NCI-H1694 (cell line): ENCODE measurements at regions not wholly inside any gene's neighbourhood (a gene's known extent, or its start where the extent isn't known, plus 50 kb on each side); places are given as distances from the start of the nearest gene placed in this dataset.
"Not testable (repeated sequence)": the region's sequence is repeated elsewhere in the genome, so short reads cannot be mapped to it uniquely, and the experiment has no call there.

Experiments used
- DNase-seq: peaks from one replicate; lab custom pipeline; 2025; lab: John Stamatoyannopoulos, UW

DNA sequence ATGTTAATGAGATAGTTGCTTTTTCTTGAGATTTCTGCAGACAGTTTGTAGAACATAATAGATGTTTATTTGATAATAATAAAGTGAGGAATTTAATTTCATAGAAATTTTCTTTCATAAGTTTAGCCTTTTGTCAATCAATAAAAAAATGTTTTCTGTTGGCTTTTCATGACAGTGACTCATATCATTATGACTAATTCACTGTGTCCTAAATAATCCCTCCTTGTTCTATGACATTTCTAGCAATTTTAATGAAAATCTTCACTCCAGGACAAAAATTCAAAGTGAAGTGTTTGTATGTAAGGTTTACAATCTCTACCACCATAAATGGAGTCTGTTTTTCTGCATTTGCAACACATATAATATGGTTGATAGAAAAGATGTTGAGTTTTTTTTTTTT is 109.9 kb downstream of the UTRN start:
- DNase-seq: no peak

DNA sequence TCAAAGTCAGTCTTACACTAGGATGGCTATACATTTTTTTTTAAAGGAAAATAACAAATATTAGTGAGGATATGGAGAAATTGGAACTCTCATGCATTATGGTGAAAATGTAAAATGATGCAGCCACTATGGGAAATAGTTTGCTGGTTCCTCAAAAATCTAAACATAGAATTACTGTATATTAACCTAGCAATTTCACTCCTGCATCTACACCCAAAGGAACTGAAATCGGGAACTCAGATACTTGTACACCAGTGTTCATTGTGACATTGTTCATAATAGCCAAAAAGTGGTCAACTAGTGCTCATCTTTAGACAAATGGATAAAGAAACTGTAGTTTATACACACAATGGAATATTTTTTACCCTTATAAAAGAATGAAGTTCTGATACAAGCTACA is 110.7 kb downstream of the UTRN start:
- no peak for DNase-seq

DNA sequence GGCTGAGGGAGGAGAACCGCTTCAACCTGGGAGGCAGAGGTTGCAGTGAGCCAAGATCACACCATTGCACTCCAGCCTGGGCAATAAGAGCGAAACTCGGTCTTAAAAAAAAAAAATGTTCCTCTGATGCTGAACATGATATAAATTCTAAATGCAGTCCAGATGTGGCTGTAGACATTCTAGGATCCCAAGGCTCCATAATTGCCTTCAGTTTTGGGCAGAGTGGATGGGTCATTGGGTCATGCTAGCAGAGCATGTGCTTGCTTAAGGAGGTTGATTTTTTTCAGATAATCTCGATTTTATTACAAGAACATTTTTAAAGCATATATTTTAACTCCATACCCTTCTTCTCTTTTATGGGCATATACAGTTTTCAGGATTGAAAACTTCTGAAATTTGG is 112.0 kb downstream of the UTRN start:
- no peak for DNase-seq

DNA sequence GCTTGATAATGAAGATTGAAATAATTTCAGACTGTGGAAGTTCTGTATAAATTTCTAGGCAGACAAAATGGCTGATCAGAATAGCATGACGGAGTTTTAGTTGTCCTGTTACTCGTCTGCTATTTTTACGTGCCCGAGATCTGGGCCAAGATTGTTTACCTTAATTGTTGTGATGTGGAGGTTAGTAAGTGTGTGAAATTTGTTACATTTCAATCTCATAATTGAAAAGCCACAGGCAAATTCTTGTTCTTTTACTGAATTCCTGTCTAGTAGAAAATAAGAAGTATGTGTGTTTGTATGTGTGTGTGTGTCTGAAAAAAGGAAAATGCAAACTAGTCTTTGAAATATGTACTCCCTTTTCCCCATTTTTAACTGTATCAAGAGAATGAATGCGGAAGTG is 115.2 kb downstream of the UTRN start:
- DNase-seq: no peak

DNA sequence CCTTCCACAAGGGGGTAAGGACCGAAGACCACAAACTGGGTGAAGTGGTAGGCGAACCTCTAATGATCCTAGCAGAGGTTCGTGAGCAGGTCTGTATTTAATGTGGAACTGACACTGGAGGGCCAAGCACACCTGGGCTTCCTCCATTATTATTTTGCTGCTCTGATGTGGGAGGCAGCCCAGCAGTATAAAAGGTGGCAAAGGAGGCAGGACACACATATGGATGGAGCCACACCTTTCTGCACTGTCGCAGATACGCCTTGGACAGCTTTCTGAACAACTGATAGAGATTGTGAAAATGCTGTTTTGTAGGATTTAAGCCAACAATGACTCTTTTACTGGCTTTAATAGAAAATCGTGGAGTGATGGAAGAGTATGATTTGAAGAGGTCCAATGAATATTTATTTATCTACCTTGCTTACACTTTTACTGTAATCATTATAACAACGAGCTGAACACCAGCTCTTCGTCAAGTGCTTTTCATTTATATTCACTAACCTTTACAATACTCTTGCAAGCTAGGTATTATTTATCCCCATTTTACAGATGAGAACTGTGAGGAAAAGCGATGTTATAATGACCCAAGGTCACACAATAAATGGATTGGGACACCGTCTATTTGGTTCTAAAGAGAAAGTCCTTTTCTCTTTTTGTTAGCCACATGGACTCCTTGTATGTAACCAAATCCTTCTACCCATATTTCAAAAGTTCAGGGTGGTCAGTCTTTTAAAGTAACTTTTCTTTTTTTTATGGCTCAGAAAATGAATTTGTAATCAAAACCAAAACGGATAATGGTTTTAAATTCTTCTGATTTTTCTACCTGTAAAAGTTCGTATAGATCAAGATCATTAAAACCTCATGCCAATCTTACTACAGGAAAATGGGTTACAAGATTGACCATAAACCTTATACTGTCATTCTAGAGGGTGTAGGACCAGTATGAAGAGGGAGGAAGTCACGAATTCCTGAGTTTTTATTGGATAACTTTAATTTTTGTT is 116.9 kb downstream of the UTRN start:
- no peak for DNase-seq

DNA sequence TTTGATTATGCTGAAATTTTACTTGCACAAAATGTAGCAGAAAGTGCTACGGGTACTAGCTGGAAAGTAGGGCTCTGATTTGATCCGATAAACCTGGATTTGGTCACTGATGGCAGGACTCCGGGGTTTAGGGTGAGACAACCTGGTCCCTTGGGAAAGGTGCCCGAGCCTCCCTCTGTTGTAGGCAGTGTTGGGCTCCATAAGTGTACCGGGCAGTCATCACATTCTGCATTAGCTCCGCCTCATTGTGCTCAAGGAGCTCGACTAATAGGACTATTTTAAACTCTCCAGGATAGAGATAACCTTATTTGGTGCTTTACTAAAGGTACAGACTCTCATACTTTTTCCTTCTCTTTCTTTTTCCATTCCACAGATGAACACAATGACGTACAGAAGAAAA is 117.6 kb downstream of the UTRN start:
- DNase-seq: no peak

DNA sequence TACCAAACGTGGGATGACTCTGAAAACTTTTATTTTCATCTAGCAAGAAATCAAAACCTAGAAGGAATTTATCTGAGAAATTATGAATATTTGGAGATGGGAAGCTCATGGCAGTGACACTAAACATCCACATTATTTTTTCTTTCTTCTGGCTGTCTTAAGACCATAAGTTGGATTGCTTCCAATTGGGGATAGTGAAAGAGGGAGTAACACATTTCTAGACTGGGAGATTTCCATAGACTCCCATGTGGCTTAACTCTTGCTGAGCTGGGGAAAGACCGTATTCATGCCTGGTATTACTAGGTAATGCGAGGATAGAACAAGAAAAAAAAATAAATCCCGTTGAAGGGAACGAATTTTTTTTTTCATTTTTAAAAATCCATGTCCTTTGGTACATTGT is 120.0 kb downstream of the UTRN start:
- DNase-seq: no peak

DNA sequence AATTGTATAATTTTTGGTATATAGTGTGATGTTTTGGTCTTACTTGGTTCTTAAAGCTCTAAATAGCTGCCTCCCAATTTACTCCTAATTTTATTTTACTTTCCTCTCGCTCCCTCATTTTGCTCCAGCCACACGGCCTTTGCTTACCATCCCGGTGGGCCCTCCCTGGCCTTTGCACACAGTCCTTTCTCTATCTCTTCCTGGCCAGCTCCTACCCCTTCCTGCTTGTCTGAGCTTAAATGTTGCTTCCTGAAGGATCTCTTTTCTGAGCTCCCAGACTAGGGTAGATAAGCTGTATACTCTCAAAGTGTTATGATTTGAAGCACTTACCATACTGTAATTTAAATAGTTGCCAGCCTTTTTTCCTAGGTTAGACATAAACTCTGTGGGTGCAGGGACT is 121.7 kb downstream of the UTRN start:
- DNase-seq: no peak

DNA sequence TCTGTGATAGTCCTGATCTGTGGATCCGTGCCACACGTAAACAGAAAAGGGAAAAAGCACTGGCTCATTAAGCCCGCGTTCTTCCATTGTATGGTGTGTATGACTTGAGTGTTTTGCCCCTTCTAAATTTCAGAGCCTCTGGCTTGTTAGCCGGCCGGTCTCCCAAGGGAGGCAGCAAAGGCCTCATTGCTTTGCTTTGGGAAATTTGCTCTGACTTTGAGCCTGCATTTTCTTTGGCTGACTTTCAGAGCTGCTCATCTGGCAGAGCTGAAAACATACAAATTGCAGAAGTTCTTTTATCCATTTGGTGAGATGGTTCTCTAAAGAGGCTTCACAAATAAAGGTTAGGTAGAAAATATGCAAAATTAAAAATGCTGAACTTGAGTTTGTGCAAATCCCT is 123.0 kb downstream of the UTRN start:
- DNase-seq: no peak

DNA sequence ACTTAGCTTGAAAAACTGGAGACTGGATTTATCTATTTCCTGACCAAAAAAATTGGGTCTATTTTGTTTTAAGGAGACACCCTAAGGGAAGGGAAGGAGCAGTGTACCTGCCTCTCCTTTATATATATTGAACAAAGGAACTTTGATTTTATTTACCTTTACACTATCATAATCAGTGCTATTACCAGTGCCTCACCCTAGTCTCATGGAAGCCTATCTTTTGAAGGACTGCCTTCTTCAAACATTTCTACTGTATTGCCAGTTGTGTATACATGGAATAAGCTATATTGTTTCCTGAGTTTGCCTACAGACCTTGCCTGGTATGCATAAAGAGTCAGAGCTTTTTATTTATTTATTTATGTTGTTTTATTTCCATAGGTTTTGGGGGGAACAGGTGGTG is 124.9 kb downstream of the UTRN start:
- DNase-seq: no peak

DNA sequence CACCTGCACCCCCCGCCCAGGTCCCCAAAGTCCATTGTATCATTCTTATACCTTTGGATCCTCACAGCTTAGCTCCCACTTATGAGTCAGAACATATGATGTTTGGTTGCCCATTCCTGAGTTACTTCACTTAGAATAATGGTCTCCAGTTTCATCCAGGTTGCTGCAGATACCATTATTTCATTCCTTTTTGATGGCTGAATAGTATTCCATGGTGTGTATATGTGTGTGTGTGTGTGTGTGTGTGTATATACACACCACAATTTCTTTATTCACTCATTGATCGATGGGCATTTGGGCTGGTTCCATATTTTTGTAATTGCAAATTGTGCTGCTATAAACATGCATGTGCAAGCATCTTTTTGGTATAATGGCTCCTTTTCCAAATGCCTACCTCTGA is 125.4 kb downstream of the UTRN start:
- not testable (repeated sequence) for DNase-seq

DNA sequence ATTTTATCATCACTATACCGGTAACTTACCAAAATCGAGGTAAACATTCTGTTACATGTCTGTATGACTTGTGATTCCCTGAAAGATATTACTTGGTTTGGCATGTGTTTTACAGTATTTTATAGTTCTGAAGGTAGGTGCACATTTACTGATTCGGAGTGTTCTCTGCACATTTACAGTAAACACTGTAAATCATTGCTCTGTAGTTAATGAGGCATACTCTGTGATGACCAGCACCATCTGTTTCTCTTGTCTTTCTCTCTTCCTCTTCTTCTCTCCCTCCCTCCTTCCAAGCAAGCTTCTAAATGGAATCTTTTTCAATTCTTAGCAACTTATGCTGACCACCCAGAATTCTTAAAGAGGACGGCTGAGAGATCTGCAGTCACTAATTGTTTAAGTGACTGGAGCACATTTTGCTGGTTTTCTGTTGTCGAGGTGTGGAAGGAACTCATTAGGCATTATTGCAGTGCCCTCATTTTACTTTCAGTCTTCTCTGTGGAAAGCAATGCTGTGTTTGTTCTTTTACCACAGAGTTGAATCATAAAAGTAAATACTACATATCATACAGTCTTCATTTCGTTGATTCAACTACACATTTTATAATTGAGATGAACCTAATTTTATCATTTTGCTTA is 126.5 kb downstream of the UTRN start:
- no peak for DNase-seq

DNA sequence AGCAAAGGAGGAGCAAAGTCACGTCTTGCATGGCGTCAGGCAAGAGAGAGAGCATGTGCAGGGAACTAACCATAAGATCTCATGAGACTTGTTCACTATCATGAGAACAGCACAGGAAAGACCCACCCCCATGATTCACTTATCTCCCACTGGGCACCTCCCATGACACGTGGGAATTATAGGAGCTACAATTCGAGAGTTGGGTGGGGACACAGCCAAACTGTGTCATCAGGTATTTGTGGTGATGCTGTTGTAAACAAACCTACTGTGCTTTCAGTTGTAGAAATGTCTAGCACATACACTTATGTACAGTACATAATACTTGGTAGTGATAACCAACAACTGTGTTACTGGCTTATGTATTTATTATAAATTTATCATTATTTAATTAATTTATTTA is 128.3 kb downstream of the UTRN start:
- DNase-seq: no peak

DNA sequence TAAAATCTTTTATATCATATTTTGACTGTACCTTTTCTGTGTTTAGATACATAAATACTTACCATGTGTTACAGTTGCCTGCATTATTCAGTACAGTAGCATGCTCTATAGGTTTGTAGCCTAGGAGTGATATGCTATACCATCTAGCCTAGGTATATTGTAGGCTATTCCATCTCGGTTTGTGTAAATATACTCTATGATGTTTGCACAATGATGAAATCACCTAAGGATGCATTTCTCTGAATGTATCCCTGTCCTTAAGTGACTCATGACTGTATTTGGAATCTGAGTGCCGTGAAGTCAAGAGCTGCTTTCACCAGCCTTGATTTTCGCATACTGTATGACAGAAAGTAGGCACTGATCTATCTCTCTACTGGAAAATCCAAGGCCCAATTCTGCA is 129.9 kb downstream of the UTRN start:
- no peak for DNase-seq

DNA sequence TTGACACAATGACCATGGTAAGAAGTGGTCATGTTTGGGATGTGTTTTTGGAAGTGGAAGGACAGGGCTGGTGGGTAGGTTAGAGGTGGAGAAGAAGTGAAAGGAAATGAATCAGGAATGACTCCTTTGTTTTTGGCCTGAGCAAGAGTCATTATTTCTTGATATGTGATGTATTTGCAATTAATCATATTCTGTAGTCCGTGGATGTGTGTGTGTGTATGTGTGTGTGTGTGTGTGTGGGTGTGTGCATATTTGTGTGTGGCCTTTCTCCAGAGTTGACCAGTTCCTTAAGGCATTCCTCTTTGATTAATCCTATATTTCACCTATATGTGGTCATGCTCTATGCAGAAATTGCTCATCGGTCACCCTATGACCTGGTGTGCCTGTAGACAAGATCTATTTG is 130.7 kb downstream of the UTRN start:
- no peak for DNase-seq

DNA sequence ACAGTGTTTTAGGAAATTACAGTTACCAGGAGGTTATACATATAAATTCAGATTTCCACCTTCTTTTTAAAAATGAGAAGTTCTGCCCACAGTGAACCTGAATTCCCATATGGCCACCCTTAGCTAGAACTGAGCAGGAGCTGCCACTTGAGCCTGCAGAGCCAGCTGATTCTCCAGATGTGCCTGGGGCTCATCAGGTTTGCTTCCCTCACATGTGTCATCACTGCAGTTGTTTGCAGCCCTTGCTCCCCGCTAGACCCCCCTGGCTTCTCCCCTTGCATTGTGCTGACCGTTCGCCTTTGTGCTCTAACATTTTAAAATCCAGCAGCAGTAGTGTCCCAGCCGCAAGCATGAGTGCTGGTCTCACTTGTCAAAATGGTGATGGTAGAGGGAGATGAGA is 131.1 kb downstream of the UTRN start:
- DNase-seq: no peak

DNA sequence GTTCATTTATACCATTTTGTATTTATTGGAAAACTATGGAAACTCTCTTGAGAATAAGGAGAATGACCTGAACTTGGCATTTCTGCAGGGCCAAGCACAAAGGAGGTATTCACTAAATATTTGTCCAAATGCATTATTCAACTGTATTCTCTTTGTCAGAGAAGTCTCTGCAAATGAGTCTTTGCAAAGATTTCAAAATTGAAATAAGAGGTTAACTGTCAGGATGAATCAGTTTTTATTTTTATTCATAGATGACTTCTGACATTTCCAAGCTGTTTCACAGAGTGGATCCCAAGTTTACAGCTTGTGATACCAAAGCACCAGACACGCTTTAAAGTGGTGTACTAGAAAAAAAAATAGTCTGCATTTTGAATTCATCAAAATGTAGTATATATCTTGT is 131.6 kb downstream of the UTRN start:
- no peak for DNase-seq

DNA sequence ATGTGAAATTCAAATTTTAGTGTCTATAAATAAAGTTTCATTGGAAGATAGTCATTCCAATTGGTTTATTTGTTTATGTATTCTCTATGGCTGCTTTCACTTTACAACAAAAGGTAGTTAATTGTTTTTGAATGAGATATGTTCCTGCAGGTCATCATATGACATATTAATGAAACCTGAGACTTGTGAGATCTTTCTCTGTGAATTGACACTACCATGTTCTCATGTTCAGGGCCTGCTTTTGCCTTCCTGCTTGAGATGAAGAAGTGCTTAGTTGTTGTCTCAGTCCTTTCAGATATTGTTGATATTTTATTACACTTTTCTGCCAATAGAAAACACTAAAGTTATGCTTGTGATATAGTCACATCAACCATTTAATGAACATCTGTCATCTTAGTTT is 132.5 kb downstream of the UTRN start:
- no peak for DNase-seq

DNA sequence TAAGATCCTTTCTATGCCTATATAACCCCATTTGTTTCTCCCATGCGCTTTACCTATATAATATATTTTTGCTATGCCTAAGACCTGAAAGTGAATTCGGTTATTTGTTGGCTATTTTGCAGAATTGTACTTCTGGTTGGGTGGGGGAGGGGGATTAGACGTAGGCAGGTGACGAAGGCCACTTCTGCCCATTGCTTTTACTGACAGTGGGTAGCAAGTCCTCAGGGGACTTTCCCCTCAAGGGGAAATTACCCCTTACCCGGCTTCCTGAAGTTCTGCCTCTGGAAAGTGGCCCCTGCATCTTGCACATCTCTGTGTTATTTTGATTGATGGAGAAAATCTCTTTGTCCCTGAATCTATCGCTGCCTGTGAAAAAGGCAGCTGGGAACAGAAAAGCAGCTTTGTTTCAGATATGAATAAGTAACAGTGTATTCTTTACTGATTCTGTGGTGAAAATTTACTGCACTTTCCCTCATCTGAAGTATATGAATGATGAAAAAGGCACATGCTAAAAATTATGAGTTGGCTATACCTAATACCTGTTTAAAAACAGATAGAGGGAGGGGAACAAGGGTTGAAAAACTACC is 133.9 kb downstream of the UTRN start:
- DNase-seq: no peak

DNA sequence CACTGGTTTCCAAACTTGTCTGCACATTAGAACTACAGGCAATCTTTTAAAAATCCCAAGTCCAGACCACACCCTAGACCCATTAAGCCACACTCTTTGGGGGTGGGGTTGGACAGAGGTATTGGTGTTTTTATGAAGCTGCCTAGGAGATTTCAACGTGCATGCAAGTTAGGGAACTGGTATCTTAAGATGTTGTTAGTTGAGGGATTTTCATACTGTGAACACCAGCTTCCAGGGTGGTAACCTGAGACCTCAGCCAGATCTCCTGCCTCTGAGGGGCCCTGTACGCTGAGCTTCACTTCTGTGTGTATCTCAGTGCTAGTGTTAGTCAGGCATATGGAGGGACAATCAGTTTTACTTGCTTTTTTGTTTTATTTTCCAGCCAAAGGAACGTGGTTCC is 138.0 kb downstream of the UTRN start:
- no peak for DNase-seq

DNA sequence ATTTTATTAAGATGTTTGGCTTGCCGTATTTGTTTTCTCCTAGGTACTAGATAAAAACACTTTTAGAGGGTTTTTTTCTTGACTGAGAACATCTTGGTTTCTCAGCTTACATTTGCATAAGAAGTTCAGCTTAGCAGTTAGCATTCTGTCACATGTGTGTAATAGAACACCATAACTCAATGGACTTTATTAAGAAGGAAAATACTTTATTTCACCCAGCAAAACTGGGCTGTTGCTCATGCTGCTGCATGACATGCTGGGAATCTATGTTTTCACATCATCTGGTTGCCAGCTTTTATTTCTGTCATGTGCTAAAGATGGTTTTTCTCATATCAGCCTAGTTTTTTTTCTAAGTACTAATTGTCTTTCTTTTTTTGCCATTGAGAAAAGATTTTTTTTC is 144.6 kb downstream of the UTRN start:
- DNase-seq: no peak

DNA sequence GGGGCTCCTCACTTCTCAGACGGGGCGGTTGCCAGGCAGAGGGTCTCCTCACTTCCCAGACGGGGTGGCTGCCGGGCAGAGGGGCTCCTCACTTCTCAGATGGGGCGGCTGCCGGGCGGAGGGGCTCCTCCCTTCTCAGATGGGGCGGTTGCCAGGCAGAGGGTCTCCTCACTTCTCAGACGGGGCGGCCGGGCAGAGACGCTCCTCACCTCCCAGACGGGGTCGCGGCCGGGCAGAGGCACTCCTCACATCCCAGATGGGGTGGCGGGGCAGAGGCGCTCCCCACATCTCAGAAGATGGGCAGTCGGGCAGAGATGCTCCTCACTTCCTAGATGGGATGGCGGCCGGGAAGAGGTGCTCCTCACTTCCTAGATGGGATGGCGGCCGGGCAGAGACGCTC is 148.3 kb downstream of the UTRN start:
- DNase-seq: not testable (repeated sequence)

DNA sequence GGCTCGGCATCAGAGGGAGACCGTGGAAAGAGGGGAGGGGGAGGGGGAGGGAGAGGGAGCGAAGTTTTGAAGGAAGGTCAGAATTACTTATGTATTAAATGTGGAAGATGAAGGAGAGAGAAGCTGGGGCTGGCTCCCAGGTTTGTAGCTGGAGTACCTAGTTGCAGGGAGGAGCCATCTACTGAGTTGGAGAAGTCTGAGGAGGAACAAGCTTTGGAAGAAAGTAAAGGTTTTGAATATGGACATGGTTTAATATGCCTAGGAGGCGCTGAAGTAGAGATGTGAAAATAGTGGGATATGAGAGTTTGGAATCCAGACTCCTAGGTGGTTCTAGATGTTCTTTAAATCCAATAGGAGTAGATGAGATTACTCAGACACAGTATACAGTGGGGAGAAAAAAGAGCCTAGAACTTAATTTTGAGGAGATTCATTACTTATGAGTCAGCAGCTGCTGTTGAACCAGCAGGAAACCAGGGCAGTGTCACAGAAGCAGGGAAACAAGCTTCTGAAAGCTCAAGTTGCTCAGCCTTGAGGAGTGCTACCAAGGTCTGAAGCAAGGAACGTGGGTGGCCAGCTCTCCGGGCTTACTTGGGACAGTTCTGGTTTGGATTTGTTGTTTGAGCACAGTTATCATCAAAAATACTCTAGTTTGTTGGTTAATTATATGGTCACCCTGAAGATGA is 149.3 kb downstream of the UTRN start:
- no peak for DNase-seq
